ENCODE measurements at regions not wholly inside any gene's neighbourhood (a gene's known extent, or its start where the extent isn't known, plus 50 kb on each side); places are given as distances from the start of the nearest gene placed in this dataset.

GRCh38 chr11:114989536-114989935 lies 311.2 kb downstream of the NXPE2 start:
- no peaks in the 10 kb centered on the region for H3K79me2 ChIP-seq (ENCODE audit: insufficient read depth)
- POLR2A ChIA-PET: no interaction called here
- CTCF ChIA-PET: no interaction called here
- H3K4me3 ChIP-seq (ENCODE audit: low read depth in 2 of 2, low read length in 1 of 2): no peak overlapping the region
- H2AFZ ChIP-seq (ENCODE audit: low read depth): no peak overlapping the region
- H3K4me2 ChIP-seq: no peak overlapping the region
- no peaks in the 10 kb centered on the region for H3K9me3 ChIP-seq
- H3K36me3 ChIP-seq (replicated peaks in 1 of 2; ENCODE audit: control insufficient read depth in 1 of 2, insufficient read depth in 2 of 2, low read length in 1 of 2): no peaks in the 10 kb centered on the region
- TF ChIP-seq EP300 (IDR thresholded peaks at IDR 0.05; ENCODE audit: borderline replicate concordance in 1 of 2, low read depth in 1 of 2, low read length in 1 of 2) (no peak), IRF3 (IDR thresholded peaks at IDR 0.05; ENCODE audit: low read depth, low read length) (no peak), POLR2AphosphoS5 (IDR thresholded peaks at IDR 0.05; ENCODE audit: low read depth, low read length) (no peak), SIN3A (IDR thresholded peaks at IDR 0.05; ENCODE audit: borderline replicate concordance, low read depth, low read length) (no peak), ELF1 (IDR thresholded peaks at IDR 0.05) (no peak), USF1 (IDR thresholded peaks at IDR 0.05; ENCODE audit: borderline replicate concordance, low read depth) (no peak), NRF1 (IDR thresholded peaks at IDR 0.05; ENCODE audit: low read depth, low read length) (no peak)
- H3K27me3 ChIP-seq (ENCODE audit: insufficient read depth): no peaks in the 10 kb centered on the region
- no peak overlapping the region for H3K27ac ChIP-seq (ENCODE audit: low read depth in 2 of 2, low read length in 1 of 2)
- no peaks in the 10 kb centered on the region for H3F3A ChIP-seq (replicated peaks; ENCODE audit: insufficient read depth)
- DNase-seq: no peak
- H4K20me1 ChIP-seq (ENCODE audit: insufficient read depth): no peaks in the 10 kb centered on the region
- H3K4me1 ChIP-seq (ENCODE audit: control insufficient read depth in 1 of 2, insufficient read depth in 2 of 2, low read depth in 1 of 2, low read length in 1 of 2): peaks cover 0 to 18% of the 10 kb centered on the region in 2 experiments; a peak in 1 of 4 replicates
- H3K9me2 ChIP-seq: no peaks in the 10 kb centered on the region
- H3K9ac ChIP-seq: no peak overlapping the region
- WGBS (ENCODE audit: low lambda C conversion rate): 39% methylated on average over 8 of the region's 9 CpGs

- Histone ChIP-seq H4K20me1 (ENCODE audit: insufficient read depth) (no peaks in the 10 kb centered on the region), H3K9ac (no peak overlapping the region), H3K4me1 (ENCODE audit: control insufficient read depth in 1 of 2, insufficient read depth in 2 of 2, low read depth in 1 of 2, low read length in 1 of 2) (no peaks in the 10 kb centered on the region), H3K9me2 (no peaks in the 10 kb centered on the region), H3K4me2 (no peak overlapping the region), H3K9me3 (no peaks in the 10 kb centered on the region), H2AFZ (ENCODE audit: low read depth) (no peak overlapping the region), H3K27me3 (ENCODE audit: insufficient read depth) (no peaks in the 10 kb centered on the region), H3K79me2 (ENCODE audit: insufficient read depth) (no peaks in the 10 kb centered on the region), H3K36me3 (replicated peaks in 1 of 2; ENCODE audit: control insufficient read depth in 1 of 2, insufficient read depth in 2 of 2, low read length in 1 of 2) (no peaks in the 10 kb centered on the region), H3K27ac (ENCODE audit: low read depth in 2 of 2, low read length in 1 of 2) (no peak overlapping the region), H3F3A (replicated peaks; ENCODE audit: insufficient read depth) (no peaks in the 10 kb centered on the region), H3K4me3 (ENCODE audit: low read depth in 2 of 2, low read length in 1 of 2) (no peak overlapping the region)
- ChIA-PET CTCF (interaction anchor here (1.4 kb wide), 1 partner anchor 11 kb away, joined by 5 read pairs; no protein-coding TSS in a partner anchor), POLR2A (no interaction called here)
- WGBS (ENCODE audit: low lambda C conversion rate): 29% methylated on average over 2 of the region's 2 CpGs
- TF ChIP-seq EZH2phosphoT487 (IDR thresholded peaks at IDR 0.05; ENCODE audit: borderline replicate concordance, low read depth): no peak
- no peak for TF ChIP-seq POLR2AphosphoS5 (IDR thresholded peaks at IDR 0.05; ENCODE audit: low read depth, low read length)
- no peak for TF ChIP-seq JUND (IDR thresholded peaks at IDR 0.05)
- TF ChIP-seq ZBTB33 (IDR thresholded peaks at IDR 0.05; ENCODE audit: borderline replicate concordance, low read depth): no peak
- TF ChIP-seq FOSL2 (IDR thresholded peaks at IDR 0.05; ENCODE audit: borderline replicate concordance, low read depth): no peak
- TF ChIP-seq RXRA (IDR thresholded peaks at IDR 0.05; ENCODE audit: borderline replicate concordance, low read depth): no peak
- TF ChIP-seq NFIC (IDR thresholded peaks at IDR 0.05; ENCODE audit: borderline replicate concordance): no peak
- no peak for TF ChIP-seq TCF12 (IDR thresholded peaks at IDR 0.05)
- TF ChIP-seq FOXM1 (IDR thresholded peaks at IDR 0.05; ENCODE audit: low read depth): no peak
- no peak for TF ChIP-seq USF1 (IDR thresholded peaks at IDR 0.05; ENCODE audit: borderline replicate concordance, low read depth)
- TF ChIP-seq RFX5 (IDR thresholded peaks at IDR 0.05; ENCODE audit: low read length): no peak
- no peak for TF ChIP-seq MEF2A (IDR thresholded peaks at IDR 0.05; ENCODE audit: borderline replicate concordance, low read depth)
- no peak for DNase-seq
These were observed 327.3 kb downstream of the NXPE2 start for GRCh38 chr11:115005663-115006062.
